WERI-Rb-1 (cell line): ENCODE measurements at regions not wholly inside any gene's neighbourhood (a gene's known extent, or its start where the extent isn't known, plus 50 kb on each side); places are given as distances from the start of the nearest gene placed in this dataset.

Experiments used
- DNase-seq: peaks from one replicate; pipeline ENCODE4 v3.0.0-alpha.2; 2020
- H3K27ac ChIP-seq: fragments of 250-450 bp; sonication (Bioruptor Pico); 2 replicates; pipeline ENCODE4 v1.5.1; 2020; ENCODE audit warnings: mild to moderate bottlenecking, moderate library complexity
- H3K27me3 ChIP-seq: fragments of 250-450 bp; sonication (Bioruptor Pico); 2 replicates; pipeline ENCODE4 v1.5.1; 2021; ENCODE audit warnings: mild to moderate bottlenecking, low read depth, moderate library complexity; ENCODE audit not compliant: insufficient read depth, severe bottlenecking
- H3K36me3 ChIP-seq: fragments of 250-450 bp; sonication (Bioruptor Pico); 2 replicates; pipeline ENCODE4 v1.5.1; 2020; ENCODE audit warnings: mild to moderate bottlenecking, moderate library complexity
- H3K4me3 ChIP-seq: 2 replicates; pipeline ENCODE4 v1.5.1; 2011; ENCODE audit warnings: low read depth, mild to moderate bottlenecking, control low read depth, low read length
- H3K9me3 ChIP-seq: fragments of 250-450 bp; sonication (Bioruptor Pico); 2 replicates; pipeline ENCODE4 v1.5.1; 2021; ENCODE audit warnings: mild to moderate bottlenecking, moderate library complexity; ENCODE audit not compliant: severe bottlenecking
- TF ChIP-seq, protein P1 (sequence below): IDR thresholded peaks from 2 replicates; pipeline ENCODE4 v1.5.1; 2011; ENCODE audit warnings: low read depth, mild to moderate bottlenecking, control low read depth, inconsistent platforms, low read length

DNA sequence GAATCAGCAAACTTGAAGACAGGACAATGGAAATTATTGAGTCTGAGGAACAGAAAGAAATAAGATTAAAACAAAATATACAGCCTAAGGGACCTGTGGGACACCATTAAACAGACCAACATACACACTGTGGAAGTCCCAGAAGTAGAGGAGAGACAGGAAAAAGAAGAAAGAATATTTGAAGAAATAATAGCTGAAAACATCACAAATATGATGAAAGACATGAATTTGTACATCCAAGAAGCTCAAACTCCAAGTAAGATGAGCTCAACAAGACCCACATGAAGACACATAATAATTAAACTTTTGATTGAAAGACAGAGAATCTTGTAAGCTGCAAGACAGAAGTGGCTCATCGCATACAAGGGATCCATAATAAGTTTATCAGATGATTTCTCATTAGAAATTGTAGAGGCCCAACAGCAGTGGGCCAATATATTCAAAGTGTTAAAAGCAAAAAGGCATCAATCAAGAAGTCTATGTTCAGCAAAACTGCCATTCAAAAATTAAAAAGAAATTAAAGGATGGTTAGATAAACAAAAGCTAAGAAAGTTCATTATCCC lies 311.3 kb upstream of the ADGRL2 start:
- TF ChIP-seq, protein P1, sequence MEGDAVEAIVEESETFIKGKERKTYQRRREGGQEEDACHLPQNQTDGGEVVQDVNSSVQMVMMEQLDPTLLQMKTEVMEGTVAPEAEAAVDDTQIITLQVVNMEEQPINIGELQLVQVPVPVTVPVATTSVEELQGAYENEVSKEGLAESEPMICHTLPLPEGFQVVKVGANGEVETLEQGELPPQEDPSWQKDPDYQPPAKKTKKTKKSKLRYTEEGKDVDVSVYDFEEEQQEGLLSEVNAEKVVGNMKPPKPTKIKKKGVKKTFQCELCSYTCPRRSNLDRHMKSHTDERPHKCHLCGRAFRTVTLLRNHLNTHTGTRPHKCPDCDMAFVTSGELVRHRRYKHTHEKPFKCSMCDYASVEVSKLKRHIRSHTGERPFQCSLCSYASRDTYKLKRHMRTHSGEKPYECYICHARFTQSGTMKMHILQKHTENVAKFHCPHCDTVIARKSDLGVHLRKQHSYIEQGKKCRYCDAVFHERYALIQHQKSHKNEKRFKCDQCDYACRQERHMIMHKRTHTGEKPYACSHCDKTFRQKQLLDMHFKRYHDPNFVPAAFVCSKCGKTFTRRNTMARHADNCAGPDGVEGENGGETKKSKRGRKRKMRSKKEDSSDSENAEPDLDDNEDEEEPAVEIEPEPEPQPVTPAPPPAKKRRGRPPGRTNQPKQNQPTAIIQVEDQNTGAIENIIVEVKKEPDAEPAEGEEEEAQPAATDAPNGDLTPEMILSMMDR, result no peak
- no peaks in the 10 kb centered on the region for H3K36me3 ChIP-seq
- no peak for DNase-seq
- no peaks in the 10 kb centered on the region for H3K27me3 ChIP-seq
- no peak overlapping the region for H3K27ac ChIP-seq
- H3K9me3 ChIP-seq, result no peaks in the 10 kb centered on the region
- H3K4me3 ChIP-seq, result no peak overlapping the region

GRCh38 chr1:81484284-81484683 lies 316.4 kb upstream of the ADGRL2 start:
- H3K4me3 ChIP-seq, result no peak overlapping the region
- no peaks in the 10 kb centered on the region for H3K36me3 ChIP-seq
- TF ChIP-seq, protein P1, result no peak
- no peaks in the 10 kb centered on the region for H3K9me3 ChIP-seq
- no peaks in the 10 kb centered on the region for H3K27me3 ChIP-seq
- DNase-seq, result no peak
- no peak overlapping the region for H3K27ac ChIP-seq

GRCh38 chr1:81478219-81478618 lies 322.5 kb upstream of the ADGRL2 start:
- H3K27ac ChIP-seq, result no peak overlapping the region
- no peaks in the 10 kb centered on the region for H3K9me3 ChIP-seq
- H3K4me3 ChIP-seq, result no peak overlapping the region
- H3K27me3 ChIP-seq, result no peaks in the 10 kb centered on the region
- DNase-seq, result no peak
- H3K36me3 ChIP-seq, result no peaks in the 10 kb centered on the region
- TF ChIP-seq, protein P1, result no peak

GRCh38 chr1:81477710-81478109 lies 323.0 kb upstream of the ADGRL2 start:
- H3K27ac ChIP-seq, result no peak overlapping the region
- no peaks in the 10 kb centered on the region for H3K36me3 ChIP-seq
- DNase-seq, result no peak
- no peaks in the 10 kb centered on the region for H3K9me3 ChIP-seq
- H3K4me3 ChIP-seq, result no peak overlapping the region
- H3K27me3 ChIP-seq, result no peaks in the 10 kb centered on the region
- TF ChIP-seq, protein P1, result no peak

GRCh38 chr1:81472387-81472786 lies 328.3 kb upstream of the ADGRL2 start:
- H3K9me3 ChIP-seq, result no peaks in the 10 kb centered on the region
- no peaks in the 10 kb centered on the region for H3K27me3 ChIP-seq
- no peak overlapping the region for H3K27ac ChIP-seq
- DNase-seq, result no peak
- TF ChIP-seq, protein P1, result no peak
- H3K36me3 ChIP-seq, result no peaks in the 10 kb centered on the region
- no peak overlapping the region for H3K4me3 ChIP-seq

DNA sequence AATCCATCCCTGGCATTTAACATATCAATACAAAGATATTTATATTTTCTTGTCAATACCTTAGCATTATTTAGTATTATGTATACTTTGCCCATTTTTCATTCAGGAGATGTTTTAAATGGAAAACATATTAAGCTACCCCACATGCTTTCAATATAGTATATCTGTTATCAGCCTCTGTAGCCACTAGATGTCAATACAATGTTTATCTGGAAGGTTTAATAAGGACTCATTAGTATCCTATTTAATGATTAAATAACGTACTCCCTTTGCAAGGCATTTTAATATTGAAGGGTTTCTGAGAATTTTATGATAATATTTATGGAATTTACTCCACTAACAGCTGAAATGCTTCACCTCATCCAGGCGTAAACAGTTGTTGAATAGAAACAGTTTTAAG lies 329.5 kb upstream of the ADGRL2 start:
- Histone ChIP-seq H3K36me3 (no peaks in the 10 kb centered on the region), H3K27me3 (no peaks in the 10 kb centered on the region), H3K4me3 (no peak overlapping the region), H3K9me3 (no peaks in the 10 kb centered on the region), H3K27ac (no peak overlapping the region)
- no peak for DNase-seq
- TF ChIP-seq, protein P1, result no peak
